GM19468 (cell line): ENCODE measurements at regions not wholly inside any gene's neighbourhood (a gene's known extent, or its start where the extent isn't known, plus 50 kb on each side); places are given as distances from the start of the nearest gene placed in this dataset.

Experiments used
- ATAC-seq: cut with Tn5 transposase; IDR thresholded peaks from one replicate; pipeline ENCODE4 v1.9.1; 2021; ENCODE audit warnings: mild to moderate bottlenecking, moderate library complexity, moderate number of reproducible peaks; ENCODE audit not compliant: unreplicated experiment; ENCODE audit errors: extremely low read depth

GRCh38 chr4:135684001-135684400, 1482.4 kb upstream of the PABPC4L start:
- no peak for ATAC-seq

GRCh38 chr4:135672202-135672601, 1470.6 kb upstream of the PABPC4L start:
- ATAC-seq: no peak

DNA sequence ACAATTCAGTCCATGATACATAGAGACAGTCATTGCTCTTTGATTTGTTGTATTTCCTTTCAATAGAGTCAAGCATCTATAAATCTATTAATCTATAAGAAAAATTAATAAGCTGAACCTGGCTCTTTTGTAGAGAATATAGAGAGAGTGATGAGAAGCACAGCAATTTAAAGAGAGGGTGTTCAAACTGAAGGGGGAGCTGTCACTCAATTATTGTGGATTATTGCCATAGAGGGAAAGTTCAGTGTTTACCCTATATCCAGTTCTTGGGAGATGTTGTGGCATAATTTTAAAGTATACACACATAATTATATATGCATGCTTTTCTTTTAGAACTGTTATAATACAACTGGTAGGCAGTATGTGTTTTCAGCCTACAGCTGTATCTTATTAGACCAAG, 1469.0 kb upstream of the PABPC4L start:
- ATAC-seq: no peak
